ENCODE measurements at regions not wholly inside any gene's neighbourhood (a gene's known extent, or its start where the extent isn't known, plus 50 kb on each side); places are given as distances from the start of the nearest gene placed in this dataset.
A peak's percentile ranks its signal among the peaks of the same experiment; 100 is the strongest.

DNA sequence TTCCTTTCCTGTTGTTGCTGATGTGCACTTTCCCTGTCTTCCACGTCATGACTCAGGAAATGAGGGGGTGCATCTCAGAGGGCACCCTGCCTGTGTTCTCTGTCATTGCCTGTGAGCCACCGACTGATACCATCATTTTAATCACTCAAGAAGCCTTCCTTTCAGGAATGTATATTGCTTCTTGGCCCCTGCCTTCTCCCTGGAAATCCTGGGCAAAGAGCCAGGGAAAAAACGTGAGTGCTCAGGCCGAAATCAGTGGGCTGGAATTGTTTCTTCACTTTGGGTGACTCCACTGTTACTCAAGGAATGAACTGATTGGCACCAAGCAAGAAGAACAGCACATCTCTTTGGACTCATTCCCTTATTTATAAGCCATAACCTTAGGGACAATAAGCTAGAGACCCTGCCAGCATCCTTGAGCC, 126.1 kb downstream of the SNX18 start:
- Histone ChIP-seq H3K4me3 (replicated peaks in 1 of 4; ENCODE audit: control extremely low read depth in 1 of 4, insufficient read depth in 1 of 4, low read depth in 3 of 4, low read length in 4 of 4) (no peak overlapping the region), H3K27ac (ENCODE audit: insufficient read depth, low read length) (peak overlapping the region; percentile 18)
- no peak for TF ChIP-seq EZH2 (IDR thresholded peaks at IDR 0.05; ENCODE audit: low read length, missing control alignments)
- TF ChIP-seq CTCF (conservative IDR thresholded peaks at IDR 0.05 in 1 of 2, IDR thresholded peaks at IDR 0.05 in 1 of 2; ENCODE audit: low read depth in 1 of 2, low read length in 2 of 2) = no peak

GRCh38 chr5:54639621-54640020, 122.1 kb downstream of the SNX18 start:
- H3K4me1 ChIP-seq (ENCODE audit: control insufficient read depth, extremely low read depth, insufficient read depth, low read length) = peaks cover 10% of the 10 kb centered on the region
- no peak overlapping the region for H3K9ac ChIP-seq (ENCODE audit: insufficient read depth, low read length)
- no peak for TF ChIP-seq EZH2 (IDR thresholded peaks at IDR 0.05; ENCODE audit: low read length, missing control alignments)
- H3K9me3 ChIP-seq (ENCODE audit: control insufficient read depth, insufficient read depth, low read depth, low read length) = no peaks in the 10 kb centered on the region
- no peaks in the 10 kb centered on the region for H3K27me3 ChIP-seq (ENCODE audit: control insufficient read depth, insufficient read depth, low read length)
- no peak for DNase-seq (ENCODE audit: low read depth in 2 of 2)
- H3K4me2 ChIP-seq (ENCODE audit: extremely low read depth, insufficient read depth, low read length) = no peak overlapping the region
- no peak overlapping the region for H3K4me3 ChIP-seq (replicated peaks in 1 of 4; ENCODE audit: control extremely low read depth in 1 of 4, insufficient read depth in 1 of 4, low read depth in 3 of 4, low read length in 4 of 4)
- H4K20me1 ChIP-seq (ENCODE audit: control insufficient read depth, extremely low read depth, insufficient read depth, low read length) = no peaks in the 10 kb centered on the region
- H3K79me2 ChIP-seq (ENCODE audit: control insufficient read depth, insufficient read depth, low read length) = no peaks in the 10 kb centered on the region
- H2AFZ ChIP-seq (ENCODE audit: low read length) = no peak overlapping the region
- H3K36me3 ChIP-seq (ENCODE audit: control insufficient read depth, insufficient read depth, low read length) = no peaks in the 10 kb centered on the region
- no peak overlapping the region for H3K27ac ChIP-seq (ENCODE audit: insufficient read depth, low read length)

More for the DNA sequence above, 126.1 kb downstream of the SNX18 start:
- H3K27me3 ChIP-seq (ENCODE audit: control insufficient read depth, insufficient read depth, low read length) = no peaks in the 10 kb centered on the region
- no peak overlapping the region for H3K9ac ChIP-seq (ENCODE audit: insufficient read depth, low read length)
- no peak overlapping the region for H2AFZ ChIP-seq (ENCODE audit: low read length)
- H3K9me3 ChIP-seq (ENCODE audit: control insufficient read depth, insufficient read depth, low read depth, low read length) = no peaks in the 10 kb centered on the region
- H3K36me3 ChIP-seq (ENCODE audit: control insufficient read depth, insufficient read depth, low read length) = no peaks in the 10 kb centered on the region
- no peaks in the 10 kb centered on the region for H4K20me1 ChIP-seq (ENCODE audit: control insufficient read depth, extremely low read depth, insufficient read depth, low read length)
- no peaks in the 10 kb centered on the region for H3K79me2 ChIP-seq (ENCODE audit: control insufficient read depth, insufficient read depth, low read length)
- peak; percentile 75 to 88 for DNase-seq (ENCODE audit: low read depth in 2 of 2)
- no peak overlapping the region for H3K4me2 ChIP-seq (ENCODE audit: extremely low read depth, insufficient read depth, low read length)
- H3K4me1 ChIP-seq (ENCODE audit: control insufficient read depth, extremely low read depth, insufficient read depth, low read length) = peaks cover 31% of the 10 kb centered on the region

DNA sequence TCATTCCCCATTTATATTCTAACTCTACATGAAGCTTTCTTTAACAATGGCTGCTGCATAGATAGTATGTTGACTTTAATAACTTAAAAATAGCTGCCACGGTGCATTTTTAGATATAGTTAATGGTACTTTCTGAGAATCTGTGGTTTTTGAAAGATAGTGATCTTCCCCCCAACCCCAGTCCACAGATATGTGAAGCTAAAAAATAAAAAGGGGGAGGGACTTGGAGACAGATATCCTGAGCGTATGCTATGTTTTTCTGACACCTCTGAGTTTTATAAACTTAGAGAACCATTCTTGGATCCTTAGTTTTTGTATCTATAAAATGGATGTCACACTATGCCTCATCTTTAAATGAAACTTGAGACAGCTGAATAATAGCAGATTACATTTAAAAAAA, 120.5 kb downstream of the SNX18 start:
- DNase-seq (ENCODE audit: low read depth in 2 of 2) = no peak
- H3K4me2 ChIP-seq (ENCODE audit: extremely low read depth, insufficient read depth, low read length) = no peak overlapping the region
- TF ChIP-seq EZH2 (IDR thresholded peaks at IDR 0.05; ENCODE audit: low read length, missing control alignments) = no peak
- H4K20me1 ChIP-seq (ENCODE audit: control insufficient read depth, extremely low read depth, insufficient read depth, low read length) = no peaks in the 10 kb centered on the region
- H3K36me3 ChIP-seq (ENCODE audit: control insufficient read depth, insufficient read depth, low read length) = no peaks in the 10 kb centered on the region
- H2AFZ ChIP-seq (ENCODE audit: low read length) = no peak overlapping the region
- H3K27ac ChIP-seq (ENCODE audit: insufficient read depth, low read length) = no peak overlapping the region
- H3K4me3 ChIP-seq (replicated peaks in 1 of 4; ENCODE audit: control extremely low read depth in 1 of 4, insufficient read depth in 1 of 4, low read depth in 3 of 4, low read length in 4 of 4) = no peak overlapping the region
- no peaks in the 10 kb centered on the region for H3K4me1 ChIP-seq (ENCODE audit: control insufficient read depth, extremely low read depth, insufficient read depth, low read length)
- no peaks in the 10 kb centered on the region for H3K9me3 ChIP-seq (ENCODE audit: control insufficient read depth, insufficient read depth, low read depth, low read length)
- H3K79me2 ChIP-seq (ENCODE audit: control insufficient read depth, insufficient read depth, low read length) = no peaks in the 10 kb centered on the region
- no peak overlapping the region for H3K9ac ChIP-seq (ENCODE audit: insufficient read depth, low read length)
- no peaks in the 10 kb centered on the region for H3K27me3 ChIP-seq (ENCODE audit: control insufficient read depth, insufficient read depth, low read length)

GRCh38 chr5:54637654-54638053, 120.1 kb downstream of the SNX18 start:
- Histone ChIP-seq H3K4me3 (replicated peaks in 1 of 4; ENCODE audit: control extremely low read depth in 1 of 4, insufficient read depth in 1 of 4, low read depth in 3 of 4, low read length in 4 of 4) (no peak overlapping the region), H2AFZ (ENCODE audit: low read length) (peak overlapping the region; percentile 5), H3K36me3 (ENCODE audit: control insufficient read depth, insufficient read depth, low read length) (no peaks in the 10 kb centered on the region), H3K27ac (ENCODE audit: insufficient read depth, low read length) (no peak overlapping the region), H3K4me2 (ENCODE audit: extremely low read depth, insufficient read depth, low read length) (no peak overlapping the region), H3K79me2 (ENCODE audit: control insufficient read depth, insufficient read depth, low read length) (no peaks in the 10 kb centered on the region), H3K27me3 (ENCODE audit: control insufficient read depth, insufficient read depth, low read length) (no peaks in the 10 kb centered on the region), H3K4me1 (ENCODE audit: control insufficient read depth, extremely low read depth, insufficient read depth, low read length) (no peaks in the 10 kb centered on the region), H3K9me3 (ENCODE audit: control insufficient read depth, insufficient read depth, low read depth, low read length) (no peaks in the 10 kb centered on the region), H4K20me1 (ENCODE audit: control insufficient read depth, extremely low read depth, insufficient read depth, low read length) (no peaks in the 10 kb centered on the region), H3K9ac (ENCODE audit: insufficient read depth, low read length) (no peak overlapping the region)
- peak; percentile 40 to 72 for DNase-seq (ENCODE audit: low read depth in 2 of 2)
- TF ChIP-seq EZH2 (IDR thresholded peaks at IDR 0.05; ENCODE audit: low read length, missing control alignments) = no peak
- no peak for TF ChIP-seq CTCF (conservative IDR thresholded peaks at IDR 0.05 in 1 of 2, IDR thresholded peaks at IDR 0.05 in 1 of 2; ENCODE audit: low read depth in 1 of 2, low read length in 2 of 2)
